SU-DHL-6 (cell line): ENCODE measurements at regions not wholly inside any gene's neighbourhood (a gene's known extent, or its start where the extent isn't known, plus 50 kb on each side); places are given as distances from the start of the nearest gene placed in this dataset.

Experiments used
- EZH2phosphoT487 ChIP-seq: fragments of 200-600 bp; sonication (generic), shearing (Covaris generic); conservative IDR thresholded peaks from 2 replicates; pipeline ENCODE4 v1.6.1; 2018; ENCODE audit warnings: mild to moderate bottlenecking, antibody characterized with exemption, low read length, moderate library complexity, mixed read lengths
- TF ChIP-seq, protein P1 (sequence below): fragments of 200-600 bp; sonication (generic); IDR thresholded peaks from one replicate; pipeline ENCODE4 v1.5.1; 2017; ENCODE audit warnings: antibody characterized with exemption, mild to moderate bottlenecking, low read length, moderate library complexity; ENCODE audit not compliant: insufficient read depth, poor library complexity, severe bottlenecking

DNA sequence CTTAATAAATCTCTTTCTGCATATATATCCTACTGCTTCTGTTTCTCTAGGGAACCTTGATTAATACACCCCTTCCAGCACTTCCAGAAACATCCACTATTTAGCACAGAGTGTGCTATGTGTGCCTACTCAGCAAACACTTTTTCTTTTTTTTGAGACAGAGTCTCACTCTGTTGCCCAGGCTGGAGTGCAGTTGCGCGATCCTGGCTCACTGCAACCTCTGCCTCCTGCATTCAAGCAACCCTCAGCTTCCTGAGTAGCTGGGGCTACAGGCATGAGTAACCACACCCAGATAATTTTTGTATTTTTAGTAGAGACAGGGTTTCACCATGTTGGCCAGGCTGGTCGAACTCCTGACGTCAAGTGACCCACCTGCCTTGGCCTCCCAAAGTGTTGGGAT lies 266.9 kb upstream of the DIAPH2 start:
- TF ChIP-seq, protein P1, sequence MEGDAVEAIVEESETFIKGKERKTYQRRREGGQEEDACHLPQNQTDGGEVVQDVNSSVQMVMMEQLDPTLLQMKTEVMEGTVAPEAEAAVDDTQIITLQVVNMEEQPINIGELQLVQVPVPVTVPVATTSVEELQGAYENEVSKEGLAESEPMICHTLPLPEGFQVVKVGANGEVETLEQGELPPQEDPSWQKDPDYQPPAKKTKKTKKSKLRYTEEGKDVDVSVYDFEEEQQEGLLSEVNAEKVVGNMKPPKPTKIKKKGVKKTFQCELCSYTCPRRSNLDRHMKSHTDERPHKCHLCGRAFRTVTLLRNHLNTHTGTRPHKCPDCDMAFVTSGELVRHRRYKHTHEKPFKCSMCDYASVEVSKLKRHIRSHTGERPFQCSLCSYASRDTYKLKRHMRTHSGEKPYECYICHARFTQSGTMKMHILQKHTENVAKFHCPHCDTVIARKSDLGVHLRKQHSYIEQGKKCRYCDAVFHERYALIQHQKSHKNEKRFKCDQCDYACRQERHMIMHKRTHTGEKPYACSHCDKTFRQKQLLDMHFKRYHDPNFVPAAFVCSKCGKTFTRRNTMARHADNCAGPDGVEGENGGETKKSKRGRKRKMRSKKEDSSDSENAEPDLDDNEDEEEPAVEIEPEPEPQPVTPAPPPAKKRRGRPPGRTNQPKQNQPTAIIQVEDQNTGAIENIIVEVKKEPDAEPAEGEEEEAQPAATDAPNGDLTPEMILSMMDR = no peak
- no peak for TF ChIP-seq EZH2phosphoT487
